Astrocyte (in vitro differentiated cells and primary cell): ENCODE measurements at regions not wholly inside any gene's neighbourhood (a gene's known extent, or its start where the extent isn't known, plus 50 kb on each side); places are given as distances from the start of the nearest gene placed in this dataset.
"Not testable (repeated sequence)": the region's sequence is repeated elsewhere in the genome, so short reads cannot be mapped to it uniquely, and the experiment has no call there.

ENCODE experiments used
- DNase-seq: peaks from one replicate; pipeline ENCODE4 v3.0.0-alpha.2; 2010; ENCODE audit warnings: low read depth
- FAIRE-seq: peaks from 2 replicates; lab custom pipeline; 2011; peaks lifted over from hg19 to GRCh38; lab: Jason Lieb, UNC
- H2AFZ ChIP-seq: 2 replicates; pipeline ENCODE4 v1.6.0; 2012; ENCODE audit warnings: low read depth, low read length, inconsistent platforms
- H3K27ac ChIP-seq: 2 replicates; pipeline ENCODE4 v1.5.1; 2011; ENCODE audit warnings: low read depth, low read length, inconsistent platforms
- H3K27me3 ChIP-seq: 2 replicates; pipeline ENCODE4 v1.6.0; 2011; ENCODE audit warnings: low read length, inconsistent platforms; ENCODE audit not compliant: insufficient read depth
- H3K36me3 ChIP-seq: 2 replicates; pipeline ENCODE4 v1.5.1; 2011; ENCODE audit warnings: low read length, inconsistent platforms; ENCODE audit not compliant: insufficient read depth
- H3K4me1 ChIP-seq: 2 replicates; pipeline ENCODE4 v1.5.1; 2011; ENCODE audit warnings: low read length, inconsistent platforms; ENCODE audit not compliant: insufficient read depth
- H3K4me2 ChIP-seq: 2 replicates; pipeline ENCODE4 v1.6.0; 2012; ENCODE audit warnings: low read length, inconsistent platforms
- H3K4me3 ChIP-seq: 2 replicates; pipeline ENCODE4 v1.5.1; 2011; ENCODE audit warnings: low read depth, mild to moderate bottlenecking, low read length, inconsistent platforms; ENCODE audit not compliant: insufficient read depth
- H3K79me2 ChIP-seq: 2 replicates; pipeline ENCODE4 v1.6.0; 2012; ENCODE audit warnings: mild to moderate bottlenecking, low read length, inconsistent platforms; ENCODE audit not compliant: insufficient read depth
- H3K9ac ChIP-seq: 2 replicates; pipeline ENCODE4 v1.6.0; 2012; ENCODE audit warnings: mild to moderate bottlenecking, low read length, inconsistent platforms
- H3K9me3 ChIP-seq: 2 replicates; pipeline ENCODE4 v1.5.1; 2012; ENCODE audit warnings: low read depth, mild to moderate bottlenecking, low read length, inconsistent platforms; ENCODE audit not compliant: insufficient read depth
- H4K20me1 ChIP-seq: 2 replicates; pipeline ENCODE4 v1.6.0; 2012; ENCODE audit warnings: low read length, inconsistent platforms; ENCODE audit not compliant: insufficient read depth
- H3K27ac Mint-ChIP-seq: one replicate; pipeline ENCODE4 v1.8.0; 2021; ENCODE audit warnings: mild to moderate bottlenecking, mixed read lengths; ENCODE audit not compliant: unreplicated experiment
- H3K27me3 Mint-ChIP-seq: one replicate; pipeline ENCODE4 v1.8.0; 2021; ENCODE audit warnings: low read depth, mixed read lengths; ENCODE audit not compliant: unreplicated experiment
- H3K36me3 Mint-ChIP-seq: one replicate; pipeline ENCODE4 v1.8.0; 2021; ENCODE audit warnings: low read depth, mixed read lengths; ENCODE audit not compliant: unreplicated experiment
- H3K4me1 Mint-ChIP-seq: one replicate; pipeline ENCODE4 v1.8.0; 2021; ENCODE audit warnings: low read depth, mixed read lengths; ENCODE audit not compliant: unreplicated experiment
- H3K4me3 Mint-ChIP-seq: one replicate; pipeline ENCODE4 v1.8.0; 2021; ENCODE audit warnings: mild to moderate bottlenecking, moderate library complexity, mixed read lengths; ENCODE audit not compliant: unreplicated experiment
- H3K9me3 Mint-ChIP-seq: one replicate; pipeline ENCODE4 v1.8.0; 2021; ENCODE audit warnings: mild to moderate bottlenecking, mixed read lengths; ENCODE audit not compliant: unreplicated experiment
- CTCF ChIP-seq: IDR thresholded peaks from 2 replicates; pipeline ENCODE4 v1.5.1; 2011; ENCODE audit warnings: low read depth, mild to moderate bottlenecking, inconsistent platforms, low read length, moderate library complexity; ENCODE audit not compliant: insufficient read depth
- EZH2 ChIP-seq: IDR thresholded peaks from 2 replicates; pipeline ENCODE4 v1.6.1; 2012; ENCODE audit warnings: mild to moderate bottlenecking, low read length, inconsistent platforms; ENCODE audit not compliant: insufficient read depth

DNA sequence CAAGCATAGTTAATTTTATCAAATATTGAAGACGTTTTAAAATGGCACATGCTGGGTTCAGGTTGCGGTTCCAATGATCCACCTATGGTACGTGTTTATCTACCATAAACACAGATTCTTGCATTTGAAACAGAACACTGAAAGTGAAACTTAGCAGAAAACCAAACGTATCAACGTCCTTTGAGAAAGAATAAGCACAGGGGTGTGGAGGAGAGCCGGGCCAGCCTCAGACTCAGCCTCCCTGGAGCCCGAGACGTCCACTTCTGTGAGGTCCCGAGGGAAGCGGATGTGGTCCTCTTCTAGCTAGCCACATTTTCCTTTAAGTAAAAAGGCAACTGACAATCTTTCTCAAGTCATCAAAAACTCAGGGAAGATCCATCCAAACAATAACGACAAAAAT, 195.9 kb downstream of the RTP5 start:
- Histone ChIP-seq H3K27me3 (no peaks in the 10 kb centered on the region), H3K9ac (no peak overlapping the region), H3K4me3 (no peak overlapping the region), H3K4me1 (peaks cover 8% of the 10 kb centered on the region), H3K36me3 (no peaks in the 10 kb centered on the region), H3K9me3 (no peaks in the 10 kb centered on the region), H3K27ac (no peak overlapping the region), H2AFZ (no peak overlapping the region), H3K4me2 (no peak overlapping the region), H4K20me1 (no peaks in the 10 kb centered on the region), H3K79me2 (no peaks in the 10 kb centered on the region)
- Mint-ChIP-seq H3K27ac (no peak overlapping the region), H3K9me3 (no peaks in the 10 kb centered on the region), H3K4me3 (no peak overlapping the region), H3K27me3 (peaks cover 24% of the 10 kb centered on the region), H3K36me3 (no peaks in the 10 kb centered on the region), H3K4me1 (peaks cover 4% of the 10 kb centered on the region)
- no peak for TF ChIP-seq EZH2
- no peak for TF ChIP-seq CTCF
- DNase-seq = no peak
- FAIRE-seq = no peak

GRCh38 chr2:242069018-242069417, 199.5 kb downstream of the RTP5 start:
- H3K27ac Mint-ChIP-seq = no peak overlapping the region
- no peak for TF ChIP-seq CTCF
- TF ChIP-seq EZH2 = no peak
- H3K27me3 ChIP-seq = no peaks in the 10 kb centered on the region
- no peaks in the 10 kb centered on the region for H3K36me3 ChIP-seq
- no peak overlapping the region for H3K27ac ChIP-seq
- H3K9ac ChIP-seq = no peak overlapping the region
- H3K9me3 ChIP-seq = no peaks in the 10 kb centered on the region
- H3K4me3 Mint-ChIP-seq = no peak overlapping the region
- H3K9me3 Mint-ChIP-seq = no peaks in the 10 kb centered on the region
- no peak for DNase-seq
- no peaks in the 10 kb centered on the region for H3K36me3 Mint-ChIP-seq
- no peaks in the 10 kb centered on the region for H3K79me2 ChIP-seq
- FAIRE-seq = no peak
- H2AFZ ChIP-seq = no peak overlapping the region
- H3K4me1 Mint-ChIP-seq = no peaks in the 10 kb centered on the region
- H3K4me2 ChIP-seq = no peak overlapping the region
- H3K4me3 ChIP-seq = no peak overlapping the region
- H4K20me1 ChIP-seq = no peaks in the 10 kb centered on the region
- H3K4me1 ChIP-seq = peaks cover 5% of the 10 kb centered on the region
- H3K27me3 Mint-ChIP-seq = peaks cover 39% of the 10 kb centered on the region

- peak overlapping the region; percentile 65 for H3K4me2 ChIP-seq
- DNase-seq (peak; percentile 60), FAIRE-seq (peak; percentile 86)
- H3K27me3 ChIP-seq, H2AFZ ChIP-seq, H3K4me1 ChIP-seq, H3K9me3 Mint-ChIP-seq, H3K27ac ChIP-seq, H3K4me3 ChIP-seq, H3K4me3 Mint-ChIP-seq, H3K9me3 ChIP-seq, H3K4me1 Mint-ChIP-seq, H3K36me3 Mint-ChIP-seq, H3K9ac ChIP-seq, H4K20me1 ChIP-seq, H3K79me2 ChIP-seq, H3K36me3 ChIP-seq: not testable (repeated sequence)
- Mint-ChIP-seq H3K27me3 (peaks cover 38% of the 10 kb centered on the region), H3K27ac (peak overlapping the region; percentile 75)
These were observed 200.4 kb downstream of the RTP5 start for GRCh38 chr2:242069938-242070395.

DNA sequence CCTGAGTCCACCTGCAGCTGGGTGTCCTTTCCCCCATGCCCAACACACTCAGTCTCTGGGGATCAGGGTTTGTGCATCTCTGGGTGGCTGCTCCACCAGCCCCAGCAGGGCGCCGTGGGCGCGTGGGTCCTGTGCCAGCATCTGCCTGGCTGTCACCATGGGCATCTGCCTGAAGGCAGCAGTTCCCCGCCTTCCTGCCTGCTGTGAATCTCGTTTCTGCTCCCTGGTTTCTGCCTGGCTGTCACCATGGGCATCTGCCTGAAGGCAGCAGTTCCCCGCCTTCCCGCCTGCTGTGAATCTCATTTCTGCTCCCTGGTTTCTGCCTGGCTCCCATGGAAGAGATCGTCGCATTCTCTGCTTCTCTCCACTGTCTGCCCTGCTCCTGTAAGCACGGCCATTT, 201.2 kb downstream of the RTP5 start:
- H2AFZ ChIP-seq, H3K27ac Mint-ChIP-seq, H3K36me3 Mint-ChIP-seq, H3K4me2 ChIP-seq, DNase-seq, H3K9ac ChIP-seq, H3K9me3 ChIP-seq, H3K4me3 Mint-ChIP-seq, H3K79me2 ChIP-seq, H3K36me3 ChIP-seq, H3K4me1 Mint-ChIP-seq, FAIRE-seq, H3K4me3 ChIP-seq, H3K9me3 Mint-ChIP-seq, H3K27me3 ChIP-seq, H4K20me1 ChIP-seq, H3K27ac ChIP-seq: not testable (repeated sequence)
- H3K27me3 Mint-ChIP-seq = peaks cover 38% of the 10 kb centered on the region
- H3K4me1 ChIP-seq = peaks cover 13% of the 10 kb centered on the region

GRCh38 chr2:242071377-242071776, 201.8 kb downstream of the RTP5 start:
- H3K4me1 Mint-ChIP-seq, H3K9me3 ChIP-seq, H3K27me3 ChIP-seq, H3K79me2 ChIP-seq, H3K27ac ChIP-seq, H3K36me3 Mint-ChIP-seq, H2AFZ ChIP-seq, H3K4me3 ChIP-seq, FAIRE-seq, H3K4me3 Mint-ChIP-seq, H3K9me3 Mint-ChIP-seq, DNase-seq, H3K27ac Mint-ChIP-seq, H3K9ac ChIP-seq, H3K4me2 ChIP-seq, H3K36me3 ChIP-seq, H4K20me1 ChIP-seq: not testable (repeated sequence)
- peaks cover 40% of the 10 kb centered on the region for H3K27me3 Mint-ChIP-seq
- H3K4me1 ChIP-seq = peaks cover 14% of the 10 kb centered on the region
